SK-N-DZ (cell line): ENCODE measurements at regions not wholly inside any gene's neighbourhood (a gene's known extent, or its start where the extent isn't known, plus 50 kb on each side); places are given as distances from the start of the nearest gene placed in this dataset.
"Not testable (repeated sequence)": the region's sequence is repeated elsewhere in the genome, so short reads cannot be mapped to it uniquely, and the experiment has no call there.

Source experiments
- DNase-seq: peaks from one replicate; pipeline ENCODE4 v3.0.0-alpha.2; 2015; ENCODE audit warnings: low spot score

- DNase-seq = peak; percentile 64
Measured at GRCh38 chr7:24395512-24395911, 111.5 kb downstream of the NPY start.

GRCh38 chr7:24396387-24396786, 112.4 kb downstream of the NPY start:
- not testable (repeated sequence) for DNase-seq

- DNase-seq = peak; percentile 33
Measured at GRCh38 chr7:24401628-24402593, 117.9 kb downstream of the NPY start.

GRCh38 chr7:24402655-24403054, 118.7 kb downstream of the NPY start:
- no peak for DNase-seq

- DNase-seq = no peak
Measured at GRCh38 chr7:24403557-24403956, 119.6 kb downstream of the NPY start.

- no peak for DNase-seq
Measured at GRCh38 chr7:24404315-24404714, 120.3 kb downstream of the NPY start.

- no peak for DNase-seq
Measured at GRCh38 chr7:24405002-24405401, 121.0 kb downstream of the NPY start.

GRCh38 chr7:24406053-24406788, 122.2 kb downstream of the NPY start:
- no peak for DNase-seq

GRCh38 chr7:24406789-24407299, 122.9 kb downstream of the NPY start:
- DNase-seq = no peak

- no peak for DNase-seq
Measured at GRCh38 chr7:24407965-24408364, 124.0 kb downstream of the NPY start.

GRCh38 chr7:24408798-24409430, 124.9 kb downstream of the NPY start:
- DNase-seq = no peak

- DNase-seq = no peak
Measured at GRCh38 chr7:24409431-24410024, 125.5 kb downstream of the NPY start.

- no peak for DNase-seq
Measured at GRCh38 chr7:24411226-24411625, 127.2 kb downstream of the NPY start.

GRCh38 chr7:24417526-24418120, 133.6 kb downstream of the NPY start:
- no peak for DNase-seq

- DNase-seq = peak; percentile 24
Measured at GRCh38 chr7:24419077-24419476, 135.1 kb downstream of the NPY start.

GRCh38 chr7:24419511-24419910, 135.5 kb downstream of the NPY start:
- DNase-seq = no peak

GRCh38 chr7:24422441-24423010, 138.5 kb downstream of the NPY start:
- peak; percentile 22 for DNase-seq

- no peak for DNase-seq
Measured at GRCh38 chr7:24425664-24426063, 141.7 kb downstream of the NPY start.

- DNase-seq = no peak
Measured at GRCh38 chr7:24427048-24427447, 143.1 kb downstream of the NPY start.

- no peak for DNase-seq
Measured at GRCh38 chr7:24428676-24429075, 144.6 kb upstream of the PALS2 start.

- DNase-seq = no peak
Measured at GRCh38 chr7:24432677-24433076, 140.6 kb upstream of the PALS2 start.
